Stimulated activated naive CD4-positive, alpha-beta T cell (primary cell): ENCODE measurements at regions not wholly inside any gene's neighbourhood (a gene's known extent, or its start where the extent isn't known, plus 50 kb on each side); places are given as distances from the start of the nearest gene placed in this dataset.

Experiments
- DNase-seq, 6 experiments: peaks; one replicate each; lab custom pipeline; 2025; lab: John Stamatoyannopoulos, UW

DNA sequence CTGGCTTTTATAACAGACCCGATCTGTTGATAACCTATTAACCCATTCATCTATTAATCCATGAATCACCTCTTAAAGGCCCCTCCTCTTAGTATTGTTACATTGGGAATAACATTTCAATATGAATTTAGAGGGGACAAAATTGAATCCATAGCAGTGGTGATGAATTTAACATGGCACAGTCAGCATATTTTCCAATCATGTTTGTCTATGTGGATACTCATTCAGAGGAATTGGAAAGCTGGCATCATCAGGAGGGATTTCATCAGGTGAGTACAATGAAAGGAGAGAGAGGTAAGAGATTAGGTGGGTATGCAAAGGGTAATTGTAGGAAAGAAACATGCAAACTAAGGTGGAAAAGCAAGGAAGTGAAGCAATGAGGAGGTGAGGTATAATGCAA lies 59.6 kb upstream of the FOXN2 start:
- DNase-seq, result no peak

DNA sequence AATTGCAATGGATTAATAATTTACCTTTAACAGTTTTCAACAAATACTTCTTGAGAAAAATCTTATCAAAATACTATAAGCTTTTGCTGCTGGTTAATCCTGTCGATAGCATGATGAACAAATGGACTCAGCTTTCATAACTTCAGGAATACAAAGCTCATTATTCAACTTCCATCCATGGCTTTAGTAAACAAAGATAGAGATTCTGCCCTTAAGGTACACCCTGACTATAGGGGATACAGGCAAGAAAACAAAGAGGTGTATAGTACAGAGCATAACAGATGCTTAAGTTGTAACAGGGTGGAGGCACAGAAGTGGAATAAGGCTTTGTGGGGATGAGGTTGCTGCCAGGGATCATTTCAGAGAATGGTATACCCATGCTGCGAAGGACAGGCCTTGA lies 57.0 kb upstream of the FOXN2 start:
- DNase-seq, result no peak

DNA sequence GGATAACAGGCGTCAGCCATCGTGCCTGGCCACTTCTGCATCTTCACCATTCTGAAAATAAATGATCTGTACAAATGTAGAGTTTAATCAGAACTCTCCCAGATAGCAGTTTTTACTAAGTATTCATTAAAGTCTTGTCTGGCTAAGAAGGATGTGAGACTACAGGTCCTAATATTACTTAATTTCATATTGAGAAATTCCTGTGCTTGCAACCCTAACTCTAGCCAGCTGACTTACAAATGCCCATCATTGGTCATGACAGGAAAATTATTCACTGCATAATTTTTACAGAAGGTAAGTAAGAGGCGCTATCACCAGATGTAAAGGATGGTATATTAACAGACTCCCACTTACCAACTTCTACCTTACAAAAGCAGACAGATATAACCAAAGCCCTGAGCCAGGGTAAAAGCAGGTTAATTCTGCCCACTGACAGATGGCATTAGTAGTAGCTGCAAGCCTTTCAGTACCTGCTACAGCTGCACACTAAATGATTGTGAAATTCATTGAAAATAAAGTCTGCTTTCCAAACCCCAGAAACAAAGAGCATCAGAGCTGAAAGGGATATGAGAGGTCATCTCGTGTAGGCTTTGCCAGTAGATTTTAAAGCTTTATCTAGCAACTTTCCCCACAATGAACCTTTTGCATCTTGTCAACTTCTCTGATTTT lies 55.9 kb upstream of the FOXN2 start:
- DNase-seq, result no peak

DNA sequence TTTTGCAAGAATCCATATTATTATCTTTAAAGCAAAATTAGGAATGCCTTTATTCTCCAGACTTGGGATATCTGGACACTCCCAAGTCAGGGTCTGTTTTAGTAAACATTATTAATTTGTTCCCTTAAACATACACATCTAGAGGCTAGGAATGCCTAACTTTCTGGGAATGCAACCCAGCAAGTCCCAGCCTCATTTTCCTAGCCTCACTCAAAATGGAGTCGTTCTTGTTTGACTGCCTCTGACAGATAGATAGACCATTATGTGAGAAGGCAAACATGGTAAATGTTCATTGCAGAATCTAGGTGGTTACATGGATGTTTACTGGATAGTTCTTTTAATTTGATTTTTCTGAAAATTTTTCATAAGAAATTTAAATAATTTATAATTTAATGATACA lies 54.7 kb upstream of the FOXN2 start:
- DNase-seq, result no peak

DNA sequence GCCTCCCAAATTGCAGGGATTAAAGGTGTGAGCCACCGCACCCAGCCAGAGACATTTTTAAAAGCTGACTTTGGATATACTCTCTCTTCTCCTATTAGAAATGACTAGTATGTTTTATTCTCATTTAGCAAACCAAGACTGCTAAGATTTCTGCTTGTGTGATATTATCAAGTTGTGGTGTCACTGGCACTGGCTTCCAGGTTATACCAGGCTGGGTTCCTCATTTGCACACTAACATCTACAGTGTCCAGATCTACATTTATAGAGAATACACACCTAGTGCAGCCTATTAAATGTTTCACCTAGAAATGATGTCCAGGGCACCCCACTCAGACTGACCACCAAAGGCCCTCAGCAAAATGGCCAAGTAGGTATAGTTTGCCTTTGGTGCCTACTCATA lies 49.9 kb upstream of the FOXN2 start:
- no peak for DNase-seq
